ENCODE measurements at regions not wholly inside any gene's neighbourhood (a gene's known extent, or its start where the extent isn't known, plus 50 kb on each side); places are given as distances from the start of the nearest gene placed in this dataset.
"Not testable (repeated sequence)": the region's sequence is repeated elsewhere in the genome, so short reads cannot be mapped to it uniquely, and the experiment has no call there.

DNA sequence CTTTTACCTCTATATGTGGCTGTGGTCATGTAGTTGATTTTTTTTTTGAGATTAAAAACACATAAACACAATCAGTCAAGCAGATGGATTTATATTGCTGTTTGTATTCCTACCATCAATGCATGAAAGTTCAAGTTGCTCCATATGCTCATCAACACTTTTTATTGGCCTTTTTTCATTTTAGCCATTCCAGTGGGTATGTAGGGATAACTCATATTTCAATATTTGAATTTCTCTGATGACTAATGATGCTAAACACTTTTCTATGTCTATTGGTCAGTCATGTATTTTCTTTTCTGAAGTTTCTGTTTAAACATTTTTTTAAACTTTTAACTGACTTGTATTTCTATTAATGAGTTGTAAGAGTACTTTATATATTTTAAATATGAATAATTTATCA lies 445.4 kb upstream of the RGMB start:
- no peak for DNase-seq

DNA sequence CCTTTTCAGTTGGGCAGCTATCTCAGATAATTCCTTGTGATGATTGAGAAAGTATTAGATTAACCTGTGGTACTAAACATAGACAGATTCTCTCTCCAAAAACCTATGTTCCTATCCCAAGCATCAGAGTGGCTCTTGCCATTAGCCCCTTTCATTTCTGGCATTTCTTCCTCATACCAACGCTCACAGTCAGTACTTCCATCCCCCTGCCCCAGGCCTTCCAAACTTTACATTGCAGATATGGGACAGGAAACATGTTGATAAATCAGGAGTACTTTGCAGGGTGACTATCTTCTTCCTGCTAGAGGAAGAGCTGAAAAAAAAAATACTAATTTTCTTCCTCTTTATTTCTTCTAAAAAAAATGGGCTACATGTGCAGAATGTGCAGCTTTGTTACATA lies 442.6 kb upstream of the RGMB start:
- no peak for DNase-seq

DNA sequence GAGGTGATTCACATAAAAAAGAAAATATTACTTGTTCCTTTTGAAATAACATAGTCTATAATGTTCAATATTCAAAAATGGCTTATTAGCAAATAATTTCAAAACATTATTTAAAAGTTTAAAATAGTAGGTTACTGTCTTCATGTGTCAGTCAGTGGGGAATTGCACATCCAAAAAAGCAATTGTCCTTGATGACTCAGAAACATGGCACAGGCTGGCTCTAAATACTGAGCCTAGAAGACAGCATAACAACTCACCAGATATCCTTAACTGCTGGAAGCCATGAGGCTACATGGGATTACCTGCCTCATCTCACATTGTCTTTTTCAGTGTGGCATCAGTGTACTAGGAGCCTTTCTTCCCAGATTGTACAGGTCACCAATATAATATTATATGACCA lies 439.5 kb upstream of the RGMB start:
- no peak for DNase-seq

DNA sequence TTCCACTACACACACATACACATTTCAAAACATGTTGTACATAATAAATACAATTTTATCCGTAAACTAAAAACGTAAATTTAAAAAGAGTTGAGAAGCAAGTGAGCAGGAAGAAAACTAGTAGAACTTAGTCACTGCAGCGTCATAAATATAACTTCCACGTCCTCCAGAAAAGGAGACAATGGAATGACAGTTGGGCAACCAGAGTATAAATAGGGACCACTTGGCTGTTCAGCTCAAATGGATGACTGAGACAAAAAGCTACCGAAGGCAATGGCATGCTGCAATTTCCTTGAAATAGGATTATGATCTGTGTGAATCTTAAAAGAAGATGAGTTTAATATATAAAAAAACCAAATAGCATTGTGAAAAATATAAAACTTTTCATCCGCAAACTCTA lies 438.5 kb upstream of the RGMB start:
- no peak for DNase-seq

DNA sequence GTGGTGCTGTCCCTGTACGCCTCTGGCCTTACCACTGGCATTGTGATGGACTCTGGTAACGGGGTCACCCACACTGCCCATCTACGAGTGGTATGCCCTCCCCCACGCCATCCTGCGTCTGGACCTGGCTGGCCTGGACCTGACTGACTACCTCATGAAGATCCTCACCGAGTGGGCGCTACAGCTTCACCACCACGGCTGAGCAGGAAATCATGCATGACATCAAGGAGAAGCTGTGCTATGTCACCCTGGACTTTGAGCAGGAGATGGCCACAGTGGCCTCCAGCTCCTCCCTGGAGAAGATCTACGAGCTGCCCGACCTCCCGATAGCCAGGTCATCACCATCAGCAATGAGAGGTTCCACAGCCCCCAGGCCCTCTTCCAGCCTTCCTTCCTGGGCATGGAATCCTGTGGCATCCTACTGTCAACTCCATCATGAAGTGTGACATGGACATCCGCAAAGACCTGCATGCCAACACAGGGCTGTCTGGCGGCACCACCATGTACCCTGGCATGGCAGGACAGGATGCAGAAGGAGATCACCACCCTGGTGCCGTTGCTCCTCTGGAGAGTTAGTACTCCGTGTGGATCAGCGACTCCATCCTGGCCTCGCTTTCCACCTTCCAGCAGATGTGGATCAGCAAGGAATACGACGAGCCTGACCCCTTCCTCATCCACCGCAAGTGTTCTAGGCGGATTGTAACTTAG lies 434.2 kb upstream of the RGMB start:
- DNase-seq: no peak

DNA sequence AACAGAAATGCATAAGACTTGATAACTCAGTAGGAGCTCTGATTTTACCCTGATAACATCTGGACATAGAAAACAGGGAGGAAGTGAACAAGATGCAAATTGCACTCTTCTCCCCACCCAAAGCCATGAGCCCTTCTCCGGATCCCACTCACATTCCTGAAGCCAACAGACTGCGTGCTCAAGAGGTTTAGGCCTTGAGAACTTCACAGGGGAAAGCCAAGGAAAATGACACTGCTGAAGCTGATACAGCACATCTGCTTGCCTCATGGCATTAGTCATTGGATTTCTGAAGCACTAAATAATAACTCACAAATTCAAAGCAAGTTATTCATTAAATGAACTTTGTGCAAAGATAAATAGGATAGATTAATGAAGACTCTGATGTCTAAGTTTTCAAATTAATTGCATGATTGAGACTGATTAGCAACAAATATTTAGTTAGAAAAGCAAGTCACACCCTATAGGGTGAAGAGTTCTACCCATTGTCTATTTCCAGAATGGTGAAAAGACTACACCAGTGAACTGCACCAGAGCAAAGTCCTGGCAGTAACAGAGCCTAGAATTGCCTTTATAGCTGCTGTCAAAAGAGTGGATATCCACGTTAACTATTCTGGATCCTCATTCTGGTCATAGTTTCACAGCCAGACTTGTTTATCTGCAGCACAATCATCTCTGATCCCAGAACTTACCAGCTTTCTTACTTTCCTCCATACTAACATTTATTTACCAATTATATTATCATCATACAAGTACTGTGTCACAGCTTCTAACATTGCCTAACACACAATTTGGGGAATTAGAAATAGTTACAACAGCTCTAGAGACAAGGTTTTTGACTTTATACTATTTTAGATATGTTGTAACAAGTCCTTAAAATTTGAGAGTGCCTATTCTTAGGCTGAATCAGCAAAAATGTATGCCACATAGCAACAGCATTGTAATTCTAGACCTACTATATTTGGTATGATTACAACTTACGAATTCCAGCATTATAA lies 432.1 kb upstream of the RGMB start:
- DNase-seq: no peak

DNA sequence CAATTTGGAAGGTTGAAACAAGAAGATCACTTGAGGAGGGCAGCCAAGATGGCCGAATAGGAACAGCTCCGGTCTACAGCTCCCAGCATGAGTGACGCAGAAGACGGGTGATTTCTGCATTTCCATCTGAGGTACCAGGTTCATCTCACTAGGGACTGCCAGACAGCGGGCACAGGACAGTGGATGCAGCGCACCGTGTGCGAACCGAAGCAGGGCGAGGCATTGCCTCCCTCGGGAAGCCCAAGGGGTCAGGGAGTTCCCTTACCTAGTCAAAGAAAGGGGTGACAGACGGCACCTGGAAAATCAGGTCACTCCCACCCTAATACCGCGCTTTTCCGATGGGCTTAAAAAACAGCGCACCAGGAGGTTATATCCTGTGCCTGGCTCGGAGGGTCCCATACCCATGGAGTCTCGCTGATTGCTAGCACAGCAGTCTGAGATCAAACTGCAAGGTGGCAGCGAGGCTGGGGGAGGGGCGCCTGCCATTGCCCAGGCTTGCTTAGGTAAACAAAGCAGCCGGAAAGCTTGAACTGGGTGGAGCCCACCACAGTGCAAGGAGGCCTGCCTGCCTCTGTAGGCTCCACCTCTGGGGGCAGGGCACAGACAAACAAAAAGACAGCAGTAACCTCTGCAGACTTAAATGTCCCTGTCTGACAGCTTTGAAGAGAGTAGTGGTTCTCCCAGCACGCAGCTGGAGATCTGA lies 430.4 kb upstream of the RGMB start:
- DNase-seq: not testable (repeated sequence)

DNA sequence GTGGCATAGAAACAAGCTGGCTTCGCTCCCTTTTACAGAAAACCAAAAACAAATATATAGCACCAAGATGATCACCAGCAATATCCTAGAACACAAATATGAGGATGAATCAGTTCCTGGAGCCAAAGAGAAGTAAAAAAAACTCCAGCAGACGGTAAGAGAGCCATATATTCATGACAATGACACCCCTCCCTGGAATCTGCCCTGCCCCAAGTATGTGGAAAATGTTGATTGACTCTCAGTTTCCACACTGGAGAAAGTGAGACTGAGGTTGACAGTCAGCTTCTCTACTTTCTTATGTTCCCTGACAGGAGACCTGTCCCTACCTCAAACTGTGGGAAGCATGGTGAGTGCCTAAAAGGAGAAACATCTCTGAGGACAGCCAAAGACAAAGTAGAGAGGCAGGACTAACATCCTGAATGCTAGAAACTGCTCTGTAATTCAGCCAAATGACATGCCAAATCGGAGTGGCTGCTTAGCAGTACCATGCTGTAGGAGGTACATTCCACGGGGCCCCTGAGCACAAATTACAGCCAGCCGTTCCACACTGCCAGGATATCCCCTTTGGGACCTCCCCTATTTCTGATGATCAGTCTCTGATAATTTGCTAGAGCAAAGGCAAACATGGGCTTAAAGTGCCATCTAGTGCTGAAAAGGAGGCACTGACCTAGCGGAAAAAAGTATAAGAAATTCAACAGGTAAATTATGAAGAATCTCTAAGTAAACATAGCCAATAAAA lies 424.0 kb upstream of the RGMB start:
- no peak for DNase-seq

DNA sequence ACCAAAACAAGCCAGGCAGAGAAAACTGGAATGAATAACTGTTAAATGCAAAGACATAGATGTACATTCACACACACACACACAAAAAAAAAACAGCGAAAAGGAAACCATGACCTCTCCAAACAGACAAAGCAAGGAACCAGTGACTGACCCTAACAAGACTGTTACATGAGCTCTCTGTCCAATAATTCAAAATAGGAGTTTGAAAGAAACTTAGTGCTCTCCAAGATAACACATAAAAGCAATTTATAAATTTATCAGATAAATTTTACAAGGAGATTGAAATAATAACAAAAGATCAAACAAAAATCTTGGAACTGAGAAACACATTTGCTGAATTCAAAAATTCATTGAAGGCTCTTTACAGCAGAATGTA lies 423.5 kb upstream of the RGMB start:
- DNase-seq: no peak

DNA sequence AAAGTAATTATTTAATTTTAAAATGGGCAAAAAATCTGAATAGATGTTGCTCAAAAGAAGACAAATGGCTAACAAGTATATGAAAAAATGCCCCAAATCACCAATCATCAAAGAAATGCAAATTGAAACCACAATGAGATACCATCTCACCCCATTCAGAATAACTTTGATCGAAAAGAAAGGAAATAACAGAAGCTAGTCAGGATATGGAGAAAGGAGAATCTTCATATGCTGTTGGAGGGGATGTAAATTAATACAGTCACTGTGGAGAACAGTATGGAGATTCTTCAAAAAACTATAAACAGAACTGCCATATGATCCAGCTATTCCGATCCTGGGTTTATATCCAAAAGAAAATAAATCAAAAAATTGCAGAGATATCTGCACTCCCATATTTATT lies 418.5 kb upstream of the RGMB start:
- DNase-seq: no peak

DNA sequence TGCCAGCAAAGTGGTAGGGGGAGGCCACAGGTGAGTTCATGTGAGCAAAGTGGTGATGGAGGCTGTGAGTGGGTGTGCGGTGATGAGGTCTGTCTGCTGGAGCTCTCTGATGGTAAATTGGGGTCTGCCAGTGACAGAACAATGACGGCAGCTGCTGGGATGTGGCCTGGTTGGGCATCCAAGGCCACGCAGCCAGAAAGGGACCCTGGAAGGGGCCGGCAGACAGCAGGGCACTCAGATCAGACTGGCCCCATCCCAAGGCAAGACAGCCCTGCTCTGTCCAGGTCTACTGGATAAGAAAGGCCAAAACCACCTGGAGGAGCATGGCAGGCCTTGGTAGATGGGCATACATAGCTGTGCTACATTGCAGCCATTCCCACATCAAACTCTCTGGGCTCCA lies 412.9 kb upstream of the RGMB start:
- no peak for DNase-seq

DNA sequence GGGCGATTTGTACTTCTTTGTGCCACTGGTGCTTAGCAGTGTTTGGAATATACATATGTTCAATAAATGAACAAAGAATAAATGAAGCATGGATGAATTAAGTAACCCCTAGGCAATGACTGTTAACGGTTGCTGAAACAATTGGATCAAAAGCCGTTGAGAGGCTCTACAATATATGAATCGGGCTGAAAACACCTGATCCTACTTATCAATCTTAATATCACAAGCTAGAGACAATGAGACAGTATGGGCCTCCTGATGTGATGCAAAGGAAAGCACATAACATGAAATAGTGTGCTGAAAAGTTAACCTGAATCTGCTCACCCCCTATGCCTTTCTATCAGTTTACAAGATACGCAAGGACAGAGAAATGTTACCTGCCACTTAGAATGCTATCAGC lies 410.3 kb upstream of the RGMB start:
- DNase-seq: no peak

DNA sequence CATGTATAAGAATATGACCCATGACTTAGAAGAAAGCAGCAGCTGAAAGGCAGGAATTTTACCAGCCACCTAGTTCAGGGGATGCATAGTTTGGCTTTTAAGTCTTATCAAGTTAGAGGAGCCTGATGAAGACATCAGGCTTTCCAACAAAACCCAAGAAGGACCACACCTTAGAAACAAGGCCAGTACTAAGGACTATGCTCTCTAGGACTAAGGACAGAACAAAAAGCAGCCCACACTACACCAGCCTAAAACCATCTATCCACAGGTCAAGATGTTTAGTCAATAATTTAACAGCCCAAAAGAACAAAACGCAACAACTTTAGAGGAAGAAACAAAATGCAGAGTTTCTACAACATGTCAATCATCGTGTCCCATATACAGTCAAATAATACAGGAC lies 408.9 kb upstream of the RGMB start:
- no peak for DNase-seq

DNA sequence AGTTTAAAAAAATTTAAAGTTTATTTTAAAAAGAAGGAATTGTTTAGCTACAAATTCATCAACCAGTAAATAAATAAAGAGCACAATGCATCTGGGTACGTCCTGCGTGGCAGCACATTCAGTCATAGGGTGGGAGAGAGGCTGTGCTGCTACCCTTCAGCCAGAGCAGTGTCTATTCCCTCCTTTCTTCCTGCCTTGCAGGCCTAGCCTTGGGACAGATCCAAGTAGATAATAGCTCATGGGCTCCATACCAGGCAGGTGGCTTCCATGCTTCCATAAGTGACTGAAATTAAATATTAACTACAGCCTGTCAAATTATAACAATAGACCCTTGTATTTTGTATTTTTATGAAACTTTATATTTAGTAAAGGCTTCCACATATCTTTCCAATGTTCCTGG lies 408.3 kb upstream of the RGMB start:
- DNase-seq: no peak

DNA sequence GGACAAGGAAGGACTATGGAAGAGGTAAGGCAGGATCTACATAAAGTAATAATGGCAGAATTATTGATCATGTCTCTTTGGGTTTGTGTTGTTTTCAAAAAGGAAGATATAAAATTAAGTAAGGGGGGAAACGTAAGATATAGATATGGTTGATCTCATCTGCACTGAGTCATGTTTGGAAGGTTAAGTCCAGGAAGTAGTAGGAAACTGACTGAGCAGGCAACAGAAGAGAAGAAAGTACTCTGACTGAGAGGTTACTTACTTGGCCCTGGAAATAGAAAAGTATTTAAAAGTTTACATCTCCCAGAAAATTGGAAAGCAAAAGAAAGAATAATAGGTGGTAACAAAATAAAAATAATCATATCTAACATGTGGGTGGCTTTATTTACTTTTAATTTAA lies 405.3 kb upstream of the RGMB start:
- no peak for DNase-seq

DNA sequence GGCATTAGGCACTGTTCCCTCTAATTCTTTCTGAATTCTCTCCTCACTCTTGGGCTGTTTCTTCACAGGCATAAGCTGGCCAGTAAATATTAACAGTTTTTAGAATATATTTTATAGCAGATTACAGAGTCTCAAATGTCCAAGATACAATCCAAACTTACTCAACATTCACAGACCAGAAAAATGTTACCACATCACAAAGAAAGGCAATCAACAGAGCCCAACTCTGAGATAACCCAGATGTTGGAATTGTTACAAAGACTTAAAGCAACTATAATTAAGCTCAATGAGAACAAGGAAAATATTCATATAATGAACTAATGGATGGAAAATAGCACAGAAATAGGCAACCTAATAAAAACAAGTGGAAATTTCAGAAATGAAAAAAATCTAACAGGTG lies 401.1 kb upstream of the RGMB start:
- DNase-seq: no peak

DNA sequence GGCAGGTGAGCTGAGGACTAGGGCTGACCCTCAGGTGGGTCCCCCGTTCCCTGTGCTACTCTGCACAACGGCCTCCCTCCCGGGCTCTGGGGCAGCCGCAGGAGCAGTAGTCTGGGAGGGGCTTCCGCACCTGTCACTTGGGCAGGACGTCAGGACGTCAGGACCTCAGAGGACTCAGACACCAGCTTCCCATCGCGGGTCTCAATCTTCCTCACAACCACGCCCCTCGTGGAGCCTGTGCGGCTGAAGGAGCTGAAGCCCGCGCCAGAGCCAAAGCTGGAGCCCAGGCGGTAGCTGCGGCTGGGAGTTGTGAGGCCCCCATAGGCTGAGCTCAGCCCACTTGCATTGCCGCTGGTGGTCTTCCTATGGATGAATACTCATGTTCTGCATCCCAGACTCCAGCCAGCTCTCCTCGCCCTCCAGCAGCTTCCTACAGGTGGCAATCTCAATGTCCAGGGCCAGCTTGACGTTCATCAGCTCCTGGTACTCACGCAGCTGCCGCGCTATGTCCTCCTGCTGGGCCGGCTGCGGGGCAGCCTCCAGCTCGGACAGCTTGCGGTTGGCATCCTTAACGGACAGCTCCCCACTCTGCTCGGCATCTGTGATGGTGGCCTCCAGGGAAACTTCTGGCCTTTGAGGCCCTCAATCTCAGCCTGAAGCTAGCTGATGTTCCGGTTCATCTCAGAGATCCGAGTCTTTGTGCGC lies 381.4 kb upstream of the RGMB start:
- no peak for DNase-seq

DNA sequence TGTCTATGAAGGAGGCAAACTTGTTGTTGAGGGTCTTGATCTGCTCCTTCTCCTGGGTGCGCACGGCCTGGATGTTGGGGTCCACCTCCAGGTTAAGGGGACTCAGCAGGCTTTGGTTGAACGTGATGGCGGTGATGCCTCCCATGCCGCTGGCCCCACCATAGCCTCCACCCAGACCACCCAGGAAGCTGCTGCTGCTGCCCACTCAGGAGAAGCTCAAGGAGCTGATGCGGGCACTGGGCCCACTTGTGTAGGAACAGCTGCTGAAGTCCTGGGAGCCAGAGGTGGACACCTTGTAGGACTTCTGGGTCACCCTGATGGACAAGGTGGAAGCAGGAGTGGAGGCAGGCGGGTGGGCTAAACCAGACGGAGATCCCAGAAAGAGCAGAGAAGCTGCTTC lies 380.3 kb upstream of the RGMB start:
- not testable (repeated sequence) for DNase-seq

DNA sequence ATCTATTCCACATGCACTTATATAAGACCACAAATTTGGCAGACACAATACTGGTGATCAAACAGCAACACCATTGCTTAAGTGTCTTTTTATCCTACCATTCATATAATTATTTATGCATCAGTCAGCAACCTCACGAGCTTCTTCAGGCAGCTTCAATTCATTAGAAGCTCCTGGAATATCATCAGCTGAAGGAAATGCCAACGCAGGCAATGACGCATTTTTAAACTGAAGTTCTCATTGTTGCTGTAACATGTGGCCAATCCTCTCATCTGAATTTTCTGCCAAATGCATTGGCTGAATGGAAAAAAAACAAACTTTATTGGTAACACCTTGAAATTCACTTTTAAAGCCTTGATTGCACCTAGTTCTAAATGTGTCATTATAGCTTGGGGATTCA lies 376.4 kb upstream of the RGMB start:
- no peak for DNase-seq

DNA sequence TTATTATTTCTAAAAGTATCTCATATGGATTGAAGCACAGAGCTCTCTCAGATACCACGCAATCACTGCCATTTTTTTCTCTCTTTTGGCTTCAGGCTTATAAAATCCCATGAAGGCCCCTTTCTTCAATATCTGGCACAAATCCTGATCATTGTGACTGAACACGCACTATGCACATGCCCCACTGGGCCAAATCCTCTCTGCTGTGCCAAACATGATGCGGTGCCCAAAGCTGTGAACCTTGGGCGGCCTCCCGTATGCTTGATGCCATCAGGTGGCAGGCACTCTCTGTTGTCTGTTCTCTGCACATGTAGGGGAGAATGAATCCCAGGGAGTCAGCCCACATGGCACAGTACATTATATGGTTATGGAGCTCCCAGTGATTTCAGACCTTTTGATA lies 375.0 kb upstream of the RGMB start:
- no peak for DNase-seq

DNA sequence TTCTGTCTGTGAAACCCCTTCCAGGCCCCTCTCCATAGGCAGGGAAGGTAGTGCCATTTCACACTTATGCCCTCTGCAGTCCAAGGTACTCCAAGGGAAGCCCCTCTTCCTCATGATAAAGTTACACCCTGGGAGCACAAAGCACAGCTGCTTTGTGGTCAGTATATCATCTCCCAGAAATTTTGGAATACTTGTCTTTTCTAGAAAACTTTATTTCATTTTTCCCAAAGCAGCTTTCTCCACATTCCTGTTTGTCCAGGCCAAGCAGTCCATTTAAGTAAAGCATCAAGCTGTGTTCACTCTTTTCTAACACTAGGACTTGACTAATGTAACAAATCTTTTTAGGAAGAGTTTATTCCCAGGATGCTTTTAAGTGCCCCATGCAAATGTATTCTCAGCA lies 371.8 kb upstream of the RGMB start:
- no peak for DNase-seq

DNA sequence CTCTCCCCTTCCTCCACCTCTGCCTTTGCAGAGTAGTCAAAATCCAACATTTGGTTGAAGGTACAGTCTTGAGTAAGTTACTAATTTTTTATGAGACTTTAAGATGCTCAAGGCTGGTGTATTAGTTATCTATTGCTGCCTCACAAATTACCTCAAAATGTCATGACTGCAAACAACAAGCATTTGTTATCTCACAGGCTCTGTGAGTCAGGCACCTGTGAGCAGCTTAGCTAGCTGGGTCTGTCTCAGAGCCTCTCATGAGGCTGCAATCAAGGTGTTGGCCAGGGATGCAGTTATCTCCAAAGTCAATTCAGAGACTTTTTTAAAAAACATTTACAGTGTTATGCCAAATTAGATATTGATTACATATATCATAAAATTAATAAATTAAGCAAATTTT lies 371.3 kb upstream of the RGMB start:
- no peak for DNase-seq
